Astrocyte (in vitro differentiated cells and primary cell): ENCODE measurements at regions not wholly inside any gene's neighbourhood (a gene's known extent, or its start where the extent isn't known, plus 50 kb on each side); places are given as distances from the start of the nearest gene placed in this dataset.

Experiments
- DNase-seq: peaks from one replicate; pipeline ENCODE4 v3.0.0-alpha.2; 2010; ENCODE audit warnings: low read depth
- FAIRE-seq: peaks from 2 replicates; lab custom pipeline; 2011; peaks lifted over from hg19 to GRCh38; lab: Jason Lieb, UNC
- H2AFZ ChIP-seq: 2 replicates; pipeline ENCODE4 v1.6.0; 2012; ENCODE audit warnings: low read depth, low read length, inconsistent platforms
- H3K27ac ChIP-seq: 2 replicates; pipeline ENCODE4 v1.5.1; 2011; ENCODE audit warnings: low read depth, low read length, inconsistent platforms
- H3K27me3 ChIP-seq: 2 replicates; pipeline ENCODE4 v1.6.0; 2011; ENCODE audit warnings: low read length, inconsistent platforms; ENCODE audit not compliant: insufficient read depth
- H3K36me3 ChIP-seq: 2 replicates; pipeline ENCODE4 v1.5.1; 2011; ENCODE audit warnings: low read length, inconsistent platforms; ENCODE audit not compliant: insufficient read depth
- H3K4me1 ChIP-seq: 2 replicates; pipeline ENCODE4 v1.5.1; 2011; ENCODE audit warnings: low read length, inconsistent platforms; ENCODE audit not compliant: insufficient read depth
- H3K4me2 ChIP-seq: 2 replicates; pipeline ENCODE4 v1.6.0; 2012; ENCODE audit warnings: low read length, inconsistent platforms
- H3K4me3 ChIP-seq: 2 replicates; pipeline ENCODE4 v1.5.1; 2011; ENCODE audit warnings: low read depth, mild to moderate bottlenecking, low read length, inconsistent platforms; ENCODE audit not compliant: insufficient read depth
- H3K79me2 ChIP-seq: 2 replicates; pipeline ENCODE4 v1.6.0; 2012; ENCODE audit warnings: mild to moderate bottlenecking, low read length, inconsistent platforms; ENCODE audit not compliant: insufficient read depth
- H3K9ac ChIP-seq: 2 replicates; pipeline ENCODE4 v1.6.0; 2012; ENCODE audit warnings: mild to moderate bottlenecking, low read length, inconsistent platforms
- H3K9me3 ChIP-seq: 2 replicates; pipeline ENCODE4 v1.5.1; 2012; ENCODE audit warnings: low read depth, mild to moderate bottlenecking, low read length, inconsistent platforms; ENCODE audit not compliant: insufficient read depth
- H4K20me1 ChIP-seq: 2 replicates; pipeline ENCODE4 v1.6.0; 2012; ENCODE audit warnings: low read length, inconsistent platforms; ENCODE audit not compliant: insufficient read depth
- H3K27ac Mint-ChIP-seq: one replicate; pipeline ENCODE4 v1.8.0; 2021; ENCODE audit warnings: mild to moderate bottlenecking, mixed read lengths; ENCODE audit not compliant: unreplicated experiment
- H3K27me3 Mint-ChIP-seq: one replicate; pipeline ENCODE4 v1.8.0; 2021; ENCODE audit warnings: low read depth, mixed read lengths; ENCODE audit not compliant: unreplicated experiment
- H3K36me3 Mint-ChIP-seq: one replicate; pipeline ENCODE4 v1.8.0; 2021; ENCODE audit warnings: low read depth, mixed read lengths; ENCODE audit not compliant: unreplicated experiment
- H3K4me1 Mint-ChIP-seq: one replicate; pipeline ENCODE4 v1.8.0; 2021; ENCODE audit warnings: low read depth, mixed read lengths; ENCODE audit not compliant: unreplicated experiment
- H3K4me3 Mint-ChIP-seq: one replicate; pipeline ENCODE4 v1.8.0; 2021; ENCODE audit warnings: mild to moderate bottlenecking, moderate library complexity, mixed read lengths; ENCODE audit not compliant: unreplicated experiment
- H3K9me3 Mint-ChIP-seq: one replicate; pipeline ENCODE4 v1.8.0; 2021; ENCODE audit warnings: mild to moderate bottlenecking, mixed read lengths; ENCODE audit not compliant: unreplicated experiment
- EZH2 ChIP-seq: IDR thresholded peaks from 2 replicates; pipeline ENCODE4 v1.6.1; 2012; ENCODE audit warnings: mild to moderate bottlenecking, low read length, inconsistent platforms; ENCODE audit not compliant: insufficient read depth
- TF ChIP-seq, protein P1 (sequence below): IDR thresholded peaks from 2 replicates; pipeline ENCODE4 v1.5.1; 2011; ENCODE audit warnings: low read depth, mild to moderate bottlenecking, inconsistent platforms, low read length, moderate library complexity; ENCODE audit not compliant: insufficient read depth

DNA sequence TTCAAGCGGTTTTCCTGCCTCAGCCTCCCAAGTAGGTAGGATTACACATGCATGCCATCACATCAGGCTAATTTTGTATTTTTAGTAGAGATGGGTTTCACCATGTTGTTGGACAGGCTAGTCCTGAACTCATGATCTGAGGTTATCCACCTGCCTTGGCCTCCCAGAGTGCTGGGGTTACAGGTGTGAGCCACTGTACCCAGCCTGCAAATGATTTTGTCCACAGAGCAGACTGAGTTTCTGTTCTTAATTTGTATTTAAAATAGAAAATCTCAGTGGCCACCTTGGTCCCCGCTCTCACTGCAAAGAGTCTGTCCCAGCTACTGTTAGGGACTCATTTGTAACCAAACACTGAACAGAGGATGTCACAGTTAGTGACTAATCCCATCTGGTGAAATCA lies 415.7 kb upstream of the RBFOX1 start:
- peaks cover 1% of the 10 kb centered on the region for H3K9me3 Mint-ChIP-seq
- H3K27ac Mint-ChIP-seq: no peak overlapping the region
- FAIRE-seq (no peak), DNase-seq (no peak)
- TF ChIP-seq, protein P1, sequence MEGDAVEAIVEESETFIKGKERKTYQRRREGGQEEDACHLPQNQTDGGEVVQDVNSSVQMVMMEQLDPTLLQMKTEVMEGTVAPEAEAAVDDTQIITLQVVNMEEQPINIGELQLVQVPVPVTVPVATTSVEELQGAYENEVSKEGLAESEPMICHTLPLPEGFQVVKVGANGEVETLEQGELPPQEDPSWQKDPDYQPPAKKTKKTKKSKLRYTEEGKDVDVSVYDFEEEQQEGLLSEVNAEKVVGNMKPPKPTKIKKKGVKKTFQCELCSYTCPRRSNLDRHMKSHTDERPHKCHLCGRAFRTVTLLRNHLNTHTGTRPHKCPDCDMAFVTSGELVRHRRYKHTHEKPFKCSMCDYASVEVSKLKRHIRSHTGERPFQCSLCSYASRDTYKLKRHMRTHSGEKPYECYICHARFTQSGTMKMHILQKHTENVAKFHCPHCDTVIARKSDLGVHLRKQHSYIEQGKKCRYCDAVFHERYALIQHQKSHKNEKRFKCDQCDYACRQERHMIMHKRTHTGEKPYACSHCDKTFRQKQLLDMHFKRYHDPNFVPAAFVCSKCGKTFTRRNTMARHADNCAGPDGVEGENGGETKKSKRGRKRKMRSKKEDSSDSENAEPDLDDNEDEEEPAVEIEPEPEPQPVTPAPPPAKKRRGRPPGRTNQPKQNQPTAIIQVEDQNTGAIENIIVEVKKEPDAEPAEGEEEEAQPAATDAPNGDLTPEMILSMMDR: no peak
- no peak for TF ChIP-seq EZH2
- H3K27me3 ChIP-seq: no peaks in the 10 kb centered on the region
- no peaks in the 10 kb centered on the region for H3K79me2 ChIP-seq
- H3K4me2 ChIP-seq: no peak overlapping the region
- H2AFZ ChIP-seq: no peak overlapping the region
- peaks cover 9% of the 10 kb centered on the region for H3K9me3 ChIP-seq
- no peaks in the 10 kb centered on the region for H3K4me1 ChIP-seq
- H3K36me3 Mint-ChIP-seq: no peaks in the 10 kb centered on the region
- no peak overlapping the region for H3K9ac ChIP-seq
- no peak overlapping the region for H3K4me3 Mint-ChIP-seq
- H3K4me1 Mint-ChIP-seq: no peaks in the 10 kb centered on the region
- H4K20me1 ChIP-seq: no peaks in the 10 kb centered on the region
- no peaks in the 10 kb centered on the region for H3K36me3 ChIP-seq
- H3K4me3 ChIP-seq: no peak overlapping the region
- no peak overlapping the region for H3K27ac ChIP-seq
- peaks cover 2% of the 10 kb centered on the region for H3K27me3 Mint-ChIP-seq

DNA sequence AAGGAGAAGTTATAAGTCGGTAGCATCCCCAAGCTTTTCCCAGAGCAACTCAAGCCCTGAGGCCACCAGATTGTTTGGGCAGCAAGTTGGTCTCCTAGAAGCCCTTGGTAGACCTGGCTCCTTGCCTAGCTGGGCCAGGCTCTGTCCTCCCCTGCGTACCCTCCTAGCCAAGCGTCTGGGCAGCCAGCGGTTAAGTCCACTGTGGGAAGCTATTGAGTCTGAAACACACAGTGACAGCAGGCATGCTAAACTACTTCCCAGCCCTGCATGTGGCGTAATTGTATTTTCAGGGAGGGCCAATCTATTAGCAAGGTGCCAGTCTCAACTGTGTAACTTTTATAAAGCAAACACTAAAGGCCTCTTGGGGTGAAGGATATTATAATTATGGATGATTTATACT lies 419.1 kb upstream of the RBFOX1 start:
- H3K4me3 Mint-ChIP-seq: no peak overlapping the region
- Histone ChIP-seq H3K27ac (no peak overlapping the region), H3K4me3 (no peak overlapping the region), H3K9ac (no peak overlapping the region), H3K4me1 (no peaks in the 10 kb centered on the region), H3K79me2 (no peaks in the 10 kb centered on the region), H3K4me2 (no peak overlapping the region), H2AFZ (no peak overlapping the region), H3K9me3 (peaks cover 6% of the 10 kb centered on the region), H3K27me3 (no peaks in the 10 kb centered on the region), H3K36me3 (no peaks in the 10 kb centered on the region), H4K20me1 (no peaks in the 10 kb centered on the region)
- H3K36me3 Mint-ChIP-seq: no peaks in the 10 kb centered on the region
- TF ChIP-seq, protein P1: no peak
- no peak for TF ChIP-seq EZH2
- peaks cover 6% of the 10 kb centered on the region for H3K9me3 Mint-ChIP-seq
- no peak overlapping the region for H3K27ac Mint-ChIP-seq
- H3K4me1 Mint-ChIP-seq: no peaks in the 10 kb centered on the region
- FAIRE-seq (no peak), DNase-seq (no peak)
- peaks cover 2% of the 10 kb centered on the region for H3K27me3 Mint-ChIP-seq

DNA sequence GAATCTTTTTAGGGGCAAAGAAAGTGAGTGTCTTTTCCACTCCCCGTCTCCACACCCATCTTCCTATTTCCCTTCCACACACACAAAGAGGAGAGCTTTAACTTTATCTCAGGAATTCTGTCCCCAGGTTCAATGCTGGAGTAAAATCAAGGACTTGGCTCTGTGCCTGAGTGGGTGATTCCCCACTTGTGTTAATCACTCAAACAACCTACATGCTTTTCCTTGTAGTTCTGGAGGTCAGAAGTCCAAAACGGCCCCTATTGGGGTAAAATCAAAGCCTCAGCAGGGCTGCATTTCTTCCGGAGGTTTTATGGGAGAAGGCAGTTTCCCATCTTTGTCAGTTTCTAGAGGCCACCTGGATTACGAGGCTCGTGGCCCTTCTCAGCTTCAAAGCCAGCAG lies 422.3 kb upstream of the RBFOX1 start:
- no peak for FAIRE-seq
- peaks cover 8% of the 10 kb centered on the region for H3K9me3 Mint-ChIP-seq
- no peak overlapping the region for H2AFZ ChIP-seq
- no peaks in the 10 kb centered on the region for H4K20me1 ChIP-seq
- no peaks in the 10 kb centered on the region for H3K79me2 ChIP-seq
- no peaks in the 10 kb centered on the region for H3K27me3 ChIP-seq
- TF ChIP-seq, protein P1: no peak
- no peak for TF ChIP-seq EZH2
- no peak overlapping the region for H3K9ac ChIP-seq
- no peaks in the 10 kb centered on the region for H3K4me1 ChIP-seq
- H3K27me3 Mint-ChIP-seq: peaks cover 2% of the 10 kb centered on the region
- no peaks in the 10 kb centered on the region for H3K36me3 ChIP-seq
- no peak overlapping the region for H3K27ac ChIP-seq
- H3K4me1 Mint-ChIP-seq: no peaks in the 10 kb centered on the region
- H3K4me3 ChIP-seq: no peak overlapping the region
- no peak overlapping the region for H3K27ac Mint-ChIP-seq
- H3K4me2 ChIP-seq: no peak overlapping the region
- H3K9me3 ChIP-seq: no peaks in the 10 kb centered on the region
- no peak overlapping the region for H3K4me3 Mint-ChIP-seq
- DNase-seq: no peak
- no peaks in the 10 kb centered on the region for H3K36me3 Mint-ChIP-seq
